Tibial nerve (tissue), 4 donors: ENCODE measurements at regions not wholly inside any gene's neighbourhood (a gene's known extent, or its start where the extent isn't known, plus 50 kb on each side); places are given as distances from the start of the nearest gene placed in this dataset.

Source experiments
- EP300 ChIP-seq, 2 donors: sonication (generic); formaldehyde crosslinking; IDR thresholded peaks; one replicate each; pipeline ENCODE4 v1.6.1; 2017; ENCODE audit warnings: antibody characterized with exemption in 2 of 2, mild to moderate bottlenecking in 1 of 2
- POLR2A ChIP-seq, 2 donors: fragments of 450-650 bp; IDR thresholded peaks; one replicate each; pipeline ENCODE4 v1.6.1; 2017; ENCODE audit warnings: antibody characterized with exemption in 2 of 2, mild to moderate bottlenecking in 2 of 2, moderate library complexity in 2 of 2
- TF ChIP-seq, protein P1 (sequence below), 5 experiments: fragments of 200-600 bp in 3 of 5; fragments of 450-650 bp in 2 of 5; sonication (generic) in 3 of 5; IDR thresholded peaks; one replicate each; pipeline ENCODE4 v1.5.1; 2016 to 2019; ENCODE audit warnings: antibody characterized with exemption in 5 of 5, mild to moderate bottlenecking in 3 of 5, moderate library complexity in 2 of 5

- TF ChIP-seq, protein P1, sequence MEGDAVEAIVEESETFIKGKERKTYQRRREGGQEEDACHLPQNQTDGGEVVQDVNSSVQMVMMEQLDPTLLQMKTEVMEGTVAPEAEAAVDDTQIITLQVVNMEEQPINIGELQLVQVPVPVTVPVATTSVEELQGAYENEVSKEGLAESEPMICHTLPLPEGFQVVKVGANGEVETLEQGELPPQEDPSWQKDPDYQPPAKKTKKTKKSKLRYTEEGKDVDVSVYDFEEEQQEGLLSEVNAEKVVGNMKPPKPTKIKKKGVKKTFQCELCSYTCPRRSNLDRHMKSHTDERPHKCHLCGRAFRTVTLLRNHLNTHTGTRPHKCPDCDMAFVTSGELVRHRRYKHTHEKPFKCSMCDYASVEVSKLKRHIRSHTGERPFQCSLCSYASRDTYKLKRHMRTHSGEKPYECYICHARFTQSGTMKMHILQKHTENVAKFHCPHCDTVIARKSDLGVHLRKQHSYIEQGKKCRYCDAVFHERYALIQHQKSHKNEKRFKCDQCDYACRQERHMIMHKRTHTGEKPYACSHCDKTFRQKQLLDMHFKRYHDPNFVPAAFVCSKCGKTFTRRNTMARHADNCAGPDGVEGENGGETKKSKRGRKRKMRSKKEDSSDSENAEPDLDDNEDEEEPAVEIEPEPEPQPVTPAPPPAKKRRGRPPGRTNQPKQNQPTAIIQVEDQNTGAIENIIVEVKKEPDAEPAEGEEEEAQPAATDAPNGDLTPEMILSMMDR (IDR thresholded peaks at IDR 0.05), result no peak
- no peak for TF ChIP-seq EP300 (IDR thresholded peaks at IDR 0.05)
- no peak for TF ChIP-seq POLR2A (IDR thresholded peaks at IDR 0.05)
Observed at GRCh38 chr9:31321256-31321655, 1063.2 kb upstream of the ACO1 start.
